ENCODE measurements at regions not wholly inside any gene's neighbourhood (a gene's known extent, or its start where the extent isn't known, plus 50 kb on each side); places are given as distances from the start of the nearest gene placed in this dataset.

DNA sequence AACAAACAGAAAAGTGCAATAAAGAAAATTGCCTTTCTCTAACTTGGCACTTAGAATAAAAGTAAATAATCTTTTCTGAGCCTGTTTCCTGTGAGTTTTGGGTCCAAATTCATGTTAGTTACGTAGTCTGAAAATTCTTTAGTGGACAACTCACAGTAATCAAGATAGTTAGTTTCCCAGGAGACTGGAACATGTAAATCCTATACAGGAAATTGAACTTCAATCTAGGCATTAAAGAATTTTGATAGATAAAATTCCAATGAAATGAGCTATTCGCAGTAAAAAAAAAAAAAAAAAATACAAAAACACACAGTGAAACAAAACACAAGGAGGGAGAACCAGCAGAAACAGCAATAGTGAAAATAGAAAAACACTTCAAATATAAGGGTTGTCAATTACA lies 83.8 kb upstream of the REG3G start:
- intact Hi-C loops (cut with DNase I, micrococcal nuclease), result no loop called here
- H3K4me3 ChIP-seq, result no peak overlapping the region
- H3K36me3 ChIP-seq (ENCODE audit: low read depth), result no peaks in the 10 kb centered on the region
- no peak for ATAC-seq
- TF ChIP-seq, protein P1, sequence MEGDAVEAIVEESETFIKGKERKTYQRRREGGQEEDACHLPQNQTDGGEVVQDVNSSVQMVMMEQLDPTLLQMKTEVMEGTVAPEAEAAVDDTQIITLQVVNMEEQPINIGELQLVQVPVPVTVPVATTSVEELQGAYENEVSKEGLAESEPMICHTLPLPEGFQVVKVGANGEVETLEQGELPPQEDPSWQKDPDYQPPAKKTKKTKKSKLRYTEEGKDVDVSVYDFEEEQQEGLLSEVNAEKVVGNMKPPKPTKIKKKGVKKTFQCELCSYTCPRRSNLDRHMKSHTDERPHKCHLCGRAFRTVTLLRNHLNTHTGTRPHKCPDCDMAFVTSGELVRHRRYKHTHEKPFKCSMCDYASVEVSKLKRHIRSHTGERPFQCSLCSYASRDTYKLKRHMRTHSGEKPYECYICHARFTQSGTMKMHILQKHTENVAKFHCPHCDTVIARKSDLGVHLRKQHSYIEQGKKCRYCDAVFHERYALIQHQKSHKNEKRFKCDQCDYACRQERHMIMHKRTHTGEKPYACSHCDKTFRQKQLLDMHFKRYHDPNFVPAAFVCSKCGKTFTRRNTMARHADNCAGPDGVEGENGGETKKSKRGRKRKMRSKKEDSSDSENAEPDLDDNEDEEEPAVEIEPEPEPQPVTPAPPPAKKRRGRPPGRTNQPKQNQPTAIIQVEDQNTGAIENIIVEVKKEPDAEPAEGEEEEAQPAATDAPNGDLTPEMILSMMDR (IDR thresholded peaks at IDR 0.05), result no peak
- no peaks in the 10 kb centered on the region for H3K9me3 ChIP-seq
- no peak for DNase-seq
- no peaks in the 10 kb centered on the region for H3K4me1 ChIP-seq (ENCODE audit: low read depth)

DNA sequence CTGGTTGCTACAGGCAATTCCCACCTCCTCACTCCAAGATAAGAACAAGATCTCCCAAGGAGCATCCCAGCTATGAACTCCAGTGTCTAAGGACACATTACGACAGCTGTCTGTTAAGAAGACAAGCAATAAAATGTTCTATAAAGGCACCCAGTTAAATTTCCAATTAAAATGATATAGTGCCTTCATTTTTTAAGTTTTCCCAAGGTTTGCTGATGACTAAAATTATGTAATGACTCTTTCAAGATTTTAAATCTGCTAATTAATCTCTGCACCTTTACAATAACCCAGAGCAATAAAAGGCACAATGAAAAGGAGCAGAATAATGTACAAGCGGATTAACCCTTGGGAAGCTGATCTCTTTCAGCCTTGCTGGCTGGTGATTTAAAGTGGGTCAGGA lies 61.6 kb upstream of the REG3G start:
- no peak for DNase-seq
- TF ChIP-seq, protein P1 (IDR thresholded peaks at IDR 0.05), result no peak
- Histone ChIP-seq H3K4me3 (no peak overlapping the region), H3K4me1 (ENCODE audit: low read depth) (no peaks in the 10 kb centered on the region), H3K9me3 (no peaks in the 10 kb centered on the region), H3K36me3 (ENCODE audit: low read depth) (no peaks in the 10 kb centered on the region)
- no peak for ATAC-seq
- intact Hi-C loops (cut with DNase I, micrococcal nuclease), result no loop called here

DNA sequence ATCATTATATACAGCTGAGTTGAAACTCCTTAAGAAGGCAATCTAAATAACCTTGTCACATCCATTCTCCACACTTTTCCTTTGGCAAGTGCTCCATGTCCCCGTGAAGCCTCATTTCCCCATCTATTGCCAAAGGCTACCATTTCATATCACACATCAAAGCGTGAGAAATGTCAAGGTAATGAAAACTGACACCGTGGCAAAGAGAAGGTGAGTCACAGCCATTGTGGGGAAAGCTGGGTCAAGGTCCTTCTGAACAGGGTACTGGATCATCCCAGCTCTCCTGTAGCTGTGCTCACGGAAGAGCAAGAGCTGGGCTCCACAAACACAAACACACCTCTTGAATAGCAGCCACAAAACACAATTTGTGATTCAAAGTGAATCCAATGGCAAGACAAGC lies 58.2 kb upstream of the REG3G start:
- intact Hi-C loops (cut with DNase I, micrococcal nuclease), result no loop called here
- no peaks in the 10 kb centered on the region for H3K9me3 ChIP-seq
- H3K36me3 ChIP-seq (ENCODE audit: low read depth), result no peaks in the 10 kb centered on the region
- no peak overlapping the region for H3K4me3 ChIP-seq
- ATAC-seq (no peak), DNase-seq (no peak)
- TF ChIP-seq, protein P1 (IDR thresholded peaks at IDR 0.05), result no peak
- H3K4me1 ChIP-seq (ENCODE audit: low read depth), result no peaks in the 10 kb centered on the region

DNA sequence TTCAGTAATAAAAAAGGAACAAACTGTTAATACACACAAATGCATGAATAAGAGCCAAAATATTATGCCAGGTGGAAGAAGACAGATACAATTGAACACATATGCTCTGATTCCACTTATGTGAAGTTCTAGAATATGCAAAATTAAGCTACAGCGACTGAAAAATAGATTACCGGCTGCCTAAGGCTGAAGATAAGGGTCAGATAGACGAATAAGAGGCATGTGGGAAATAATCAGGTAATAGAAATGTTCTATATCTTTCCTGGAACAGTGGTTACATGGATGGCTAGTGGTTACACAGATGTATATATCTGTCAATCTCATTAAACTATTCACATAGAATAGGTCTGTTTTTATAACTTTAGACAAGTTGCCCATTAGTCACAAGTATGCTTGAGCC lies 51.9 kb upstream of the REG3G start:
- Histone ChIP-seq H3K36me3 (ENCODE audit: low read depth) (no peaks in the 10 kb centered on the region), H3K4me3 (no peak overlapping the region), H3K9me3 (no peaks in the 10 kb centered on the region), H3K4me1 (ENCODE audit: low read depth) (no peaks in the 10 kb centered on the region)
- intact Hi-C loops (cut with DNase I, micrococcal nuclease), result no loop called here
- ATAC-seq (no peak), DNase-seq (no peak)
- TF ChIP-seq, protein P1 (IDR thresholded peaks at IDR 0.05), result no peak
